ENCODE measurements at regions not wholly inside any gene's neighbourhood (a gene's known extent, or its start where the extent isn't known, plus 50 kb on each side); places are given as distances from the start of the nearest gene placed in this dataset.
"Not testable (repeated sequence)": the region's sequence is repeated elsewhere in the genome, so short reads cannot be mapped to it uniquely, and the experiment has no call there.

DNA sequence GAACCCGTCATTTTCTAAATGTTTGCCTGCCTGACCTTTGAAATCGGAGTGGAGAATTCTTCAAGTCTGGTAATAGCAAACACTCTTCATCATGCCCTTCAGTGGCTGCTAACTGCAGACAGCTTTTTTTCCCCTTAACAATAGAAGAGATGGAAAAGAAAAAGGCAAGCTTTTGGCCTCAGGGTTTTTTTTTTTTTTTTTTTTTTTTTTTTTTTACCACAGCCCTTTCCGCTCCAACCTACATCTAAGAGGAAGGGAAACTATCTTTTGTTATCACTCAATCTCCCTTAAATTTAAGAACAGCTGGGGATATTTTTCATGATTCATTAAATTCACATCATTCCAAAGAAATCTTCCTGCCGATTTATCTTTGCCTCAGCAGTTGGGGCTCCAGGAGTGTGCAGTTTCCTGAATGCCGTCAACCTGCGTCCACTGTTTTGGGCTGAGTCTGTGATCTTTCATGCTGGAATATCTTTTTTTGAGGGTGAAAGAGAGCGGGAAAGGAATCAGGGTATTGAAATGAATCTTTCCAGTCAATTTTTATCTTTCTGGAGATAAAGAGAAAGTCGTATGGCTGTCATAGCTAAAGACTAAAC is 144.5 kb upstream of the SMYD2 start:
- Histone ChIP-seq H3K27me3 (ENCODE audit: insufficient read depth, low read length) (peaks cover 2% of the 10 kb centered on the region), H4K20me1 (ENCODE audit: insufficient read depth, low read length) (no peaks in the 10 kb centered on the region), H3K36me3 (ENCODE audit: insufficient read depth, low read length) (no peaks in the 10 kb centered on the region), H3K4me1 (ENCODE audit: insufficient read depth, low read length) (no peaks in the 10 kb centered on the region), H3K79me2 (ENCODE audit: insufficient read depth, low read length) (no peaks in the 10 kb centered on the region), H3K27ac (ENCODE audit: low read depth, low read length) (no peak overlapping the region), H2AFZ (ENCODE audit: low read length) (no peak overlapping the region), H3K9me3 (ENCODE audit: low read depth, low read length) (no peaks in the 10 kb centered on the region), H3K4me3 (ENCODE audit: insufficient read depth, low read length) (no peak overlapping the region), H3K4me2 (ENCODE audit: insufficient read depth, low read length) (no peak overlapping the region)
- no peak for DNase-seq (ENCODE audit: insufficient read length, low spot score, missing footprints)
- TF ChIP-seq, protein P1, sequence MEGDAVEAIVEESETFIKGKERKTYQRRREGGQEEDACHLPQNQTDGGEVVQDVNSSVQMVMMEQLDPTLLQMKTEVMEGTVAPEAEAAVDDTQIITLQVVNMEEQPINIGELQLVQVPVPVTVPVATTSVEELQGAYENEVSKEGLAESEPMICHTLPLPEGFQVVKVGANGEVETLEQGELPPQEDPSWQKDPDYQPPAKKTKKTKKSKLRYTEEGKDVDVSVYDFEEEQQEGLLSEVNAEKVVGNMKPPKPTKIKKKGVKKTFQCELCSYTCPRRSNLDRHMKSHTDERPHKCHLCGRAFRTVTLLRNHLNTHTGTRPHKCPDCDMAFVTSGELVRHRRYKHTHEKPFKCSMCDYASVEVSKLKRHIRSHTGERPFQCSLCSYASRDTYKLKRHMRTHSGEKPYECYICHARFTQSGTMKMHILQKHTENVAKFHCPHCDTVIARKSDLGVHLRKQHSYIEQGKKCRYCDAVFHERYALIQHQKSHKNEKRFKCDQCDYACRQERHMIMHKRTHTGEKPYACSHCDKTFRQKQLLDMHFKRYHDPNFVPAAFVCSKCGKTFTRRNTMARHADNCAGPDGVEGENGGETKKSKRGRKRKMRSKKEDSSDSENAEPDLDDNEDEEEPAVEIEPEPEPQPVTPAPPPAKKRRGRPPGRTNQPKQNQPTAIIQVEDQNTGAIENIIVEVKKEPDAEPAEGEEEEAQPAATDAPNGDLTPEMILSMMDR (IDR thresholded peaks at IDR 0.05; ENCODE audit: extremely low read depth, low read depth, low read length) = no peak

DNA sequence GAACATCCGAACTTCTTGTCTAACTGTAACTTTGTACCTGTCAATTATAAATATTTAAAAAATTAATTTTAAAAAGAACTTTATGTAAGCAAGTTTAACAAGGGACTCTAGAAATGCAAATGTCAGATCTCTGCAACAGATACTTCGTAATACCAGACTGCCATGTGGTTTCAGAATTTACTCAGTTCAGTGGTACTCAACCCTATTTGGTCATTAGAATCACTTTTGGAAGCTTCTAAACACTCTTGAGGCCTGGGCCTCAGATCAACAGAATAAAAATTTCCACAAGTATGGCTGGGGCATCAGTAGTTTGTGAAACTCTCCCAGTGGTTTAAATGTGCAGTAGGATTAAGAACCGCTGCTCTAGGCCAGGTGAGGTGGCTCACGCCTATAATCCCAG is 139.5 kb upstream of the SMYD2 start:
- Histone ChIP-seq H3K4me2 (ENCODE audit: insufficient read depth, low read length) (no peak overlapping the region), H3K27ac (ENCODE audit: low read depth, low read length) (no peak overlapping the region), H3K79me2 (ENCODE audit: insufficient read depth, low read length) (no peaks in the 10 kb centered on the region), H3K9me3 (ENCODE audit: low read depth, low read length) (no peaks in the 10 kb centered on the region), H2AFZ (ENCODE audit: low read length) (no peak overlapping the region), H3K4me1 (ENCODE audit: insufficient read depth, low read length) (no peaks in the 10 kb centered on the region), H3K27me3 (ENCODE audit: insufficient read depth, low read length) (peaks cover 5% of the 10 kb centered on the region), H3K36me3 (ENCODE audit: insufficient read depth, low read length) (no peaks in the 10 kb centered on the region), H4K20me1 (ENCODE audit: insufficient read depth, low read length) (no peaks in the 10 kb centered on the region), H3K4me3 (ENCODE audit: insufficient read depth, low read length) (no peak overlapping the region)
- no peak for DNase-seq (ENCODE audit: insufficient read length, low spot score, missing footprints)
- TF ChIP-seq, protein P1 (IDR thresholded peaks at IDR 0.05; ENCODE audit: extremely low read depth, low read depth, low read length) = no peak

DNA sequence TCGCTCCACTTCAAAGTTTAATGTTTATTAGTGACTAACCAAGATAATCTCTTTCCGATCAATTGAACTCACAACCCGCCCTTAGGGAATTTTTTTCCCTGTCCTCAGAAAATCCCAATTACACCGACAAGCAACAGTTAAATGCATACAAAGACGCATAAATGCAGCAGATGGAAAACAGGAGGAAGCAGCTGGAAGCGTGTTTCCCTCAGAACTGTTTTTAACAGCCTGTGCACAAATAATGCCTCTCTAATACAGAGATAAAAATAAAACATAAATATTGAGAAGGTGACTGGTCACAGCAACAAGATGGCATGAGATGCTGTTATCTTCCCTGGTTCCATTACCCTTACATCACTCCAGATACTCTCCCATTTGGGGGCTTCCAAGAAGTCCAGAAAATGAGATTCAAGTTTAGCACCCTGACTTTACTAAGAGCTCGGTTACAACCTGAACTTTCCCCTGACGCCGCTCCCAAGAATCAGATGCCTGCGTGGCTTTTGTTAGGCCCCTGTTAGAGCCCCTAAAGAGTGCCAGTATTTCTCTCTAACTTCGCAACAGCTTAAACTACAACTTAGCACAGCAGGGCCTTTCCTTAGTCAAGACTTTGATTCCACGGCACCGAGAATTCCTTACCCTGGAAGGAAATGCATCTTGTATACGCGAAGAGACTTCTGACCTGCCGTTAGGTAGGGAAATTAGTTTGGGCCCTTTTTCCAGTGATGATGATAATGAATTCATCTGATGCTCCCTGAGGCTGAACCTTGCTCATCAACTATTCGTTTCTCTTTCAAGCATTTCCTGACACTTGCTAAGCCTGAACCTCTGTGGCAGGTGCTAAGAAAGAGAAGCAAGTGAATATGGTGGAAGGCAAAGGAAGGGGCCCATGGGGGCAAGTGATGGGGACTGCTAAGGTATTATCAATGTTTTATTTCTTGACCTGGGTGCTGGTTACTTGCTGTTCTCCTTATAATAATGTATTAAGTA is 137.7 kb upstream of the SMYD2 start:
- H3K9me3 ChIP-seq (ENCODE audit: low read depth, low read length) = no peaks in the 10 kb centered on the region
- no peaks in the 10 kb centered on the region for H3K79me2 ChIP-seq (ENCODE audit: insufficient read depth, low read length)
- no peaks in the 10 kb centered on the region for H3K4me1 ChIP-seq (ENCODE audit: insufficient read depth, low read length)
- H3K36me3 ChIP-seq (ENCODE audit: insufficient read depth, low read length) = no peaks in the 10 kb centered on the region
- no peak overlapping the region for H3K4me3 ChIP-seq (ENCODE audit: insufficient read depth, low read length)
- TF ChIP-seq, protein P1 (IDR thresholded peaks at IDR 0.05; ENCODE audit: extremely low read depth, low read depth, low read length) = no peak
- H3K4me2 ChIP-seq (ENCODE audit: insufficient read depth, low read length) = no peak overlapping the region
- peaks cover 5% of the 10 kb centered on the region for H3K27me3 ChIP-seq (ENCODE audit: insufficient read depth, low read length)
- DNase-seq (ENCODE audit: insufficient read length, low spot score, missing footprints) = no peak
- H2AFZ ChIP-seq (ENCODE audit: low read length) = no peak overlapping the region
- H3K27ac ChIP-seq (ENCODE audit: low read depth, low read length) = no peak overlapping the region
- no peaks in the 10 kb centered on the region for H4K20me1 ChIP-seq (ENCODE audit: insufficient read depth, low read length)

DNA sequence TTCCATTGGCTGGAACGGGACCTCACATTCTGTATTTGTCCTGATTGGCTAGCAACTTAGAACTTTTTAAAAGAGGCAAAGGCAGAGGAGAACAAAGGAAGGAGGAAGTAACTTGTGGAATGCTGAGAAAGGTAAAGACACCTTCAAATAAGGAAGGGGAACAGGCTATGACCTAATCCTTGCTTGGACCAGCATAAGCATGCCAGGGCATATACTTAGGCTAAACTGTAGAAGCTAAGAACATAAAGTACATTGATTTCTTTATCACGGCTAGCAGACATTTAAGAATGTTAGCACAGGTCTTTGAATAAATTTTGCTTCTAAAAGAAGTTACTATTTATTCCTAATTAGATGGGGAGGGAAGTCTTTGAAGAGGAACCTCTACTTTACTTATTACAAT is 136.4 kb upstream of the SMYD2 start:
- not testable (repeated sequence) for H4K20me1 ChIP-seq (ENCODE audit: insufficient read depth, low read length); H3K27ac ChIP-seq (ENCODE audit: low read depth, low read length); H3K4me1 ChIP-seq (ENCODE audit: insufficient read depth, low read length); H3K4me3 ChIP-seq (ENCODE audit: insufficient read depth, low read length); H3K36me3 ChIP-seq (ENCODE audit: insufficient read depth, low read length); H3K4me2 ChIP-seq (ENCODE audit: insufficient read depth, low read length); H3K79me2 ChIP-seq (ENCODE audit: insufficient read depth, low read length); H3K9me3 ChIP-seq (ENCODE audit: low read depth, low read length); H2AFZ ChIP-seq (ENCODE audit: low read length); H3K27me3 ChIP-seq (ENCODE audit: insufficient read depth, low read length); DNase-seq (ENCODE audit: insufficient read length, low spot score, missing footprints)

All from osteoblast (primary cell).